ENCODE measurements at regions not wholly inside any gene's neighbourhood (a gene's known extent, or its start where the extent isn't known, plus 50 kb on each side); places are given as distances from the start of the nearest gene placed in this dataset.

DNA sequence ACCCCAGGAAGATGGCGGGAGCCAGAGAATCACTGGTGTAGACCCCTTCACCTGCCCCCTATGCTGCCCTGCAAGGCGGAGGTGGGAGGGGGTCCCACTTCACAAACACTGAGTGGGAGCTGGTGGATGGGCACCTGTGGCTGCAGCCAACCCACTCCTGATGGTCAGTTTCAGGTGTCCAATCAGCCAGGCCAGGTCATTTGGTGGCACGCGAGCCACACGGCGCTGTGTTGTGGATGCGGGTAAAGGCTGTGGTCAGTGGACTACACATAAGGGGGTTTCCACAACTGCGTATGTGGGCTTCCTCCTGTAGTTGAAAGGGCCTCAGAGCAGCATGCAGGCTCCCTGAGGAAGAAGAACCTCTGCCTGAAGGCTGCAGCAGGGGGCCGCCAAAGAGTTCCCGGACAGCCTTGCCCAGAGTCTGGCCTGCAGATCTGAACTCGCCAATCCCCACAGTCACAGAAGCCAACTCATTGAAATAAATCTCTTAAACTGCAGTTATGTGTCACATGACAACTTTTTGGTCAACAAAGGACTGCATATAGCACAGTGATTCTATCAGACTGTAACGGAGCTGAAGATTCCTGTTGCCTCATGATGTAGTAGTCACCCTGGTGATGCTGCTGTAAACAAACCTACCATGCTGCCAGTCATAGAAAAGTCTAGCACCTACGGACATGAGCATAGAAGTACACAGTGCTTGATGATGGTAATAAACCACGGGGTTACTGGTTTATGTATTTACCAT is 284.7 kb upstream of the IRX2 start:
- TF ChIP-seq, protein P1, sequence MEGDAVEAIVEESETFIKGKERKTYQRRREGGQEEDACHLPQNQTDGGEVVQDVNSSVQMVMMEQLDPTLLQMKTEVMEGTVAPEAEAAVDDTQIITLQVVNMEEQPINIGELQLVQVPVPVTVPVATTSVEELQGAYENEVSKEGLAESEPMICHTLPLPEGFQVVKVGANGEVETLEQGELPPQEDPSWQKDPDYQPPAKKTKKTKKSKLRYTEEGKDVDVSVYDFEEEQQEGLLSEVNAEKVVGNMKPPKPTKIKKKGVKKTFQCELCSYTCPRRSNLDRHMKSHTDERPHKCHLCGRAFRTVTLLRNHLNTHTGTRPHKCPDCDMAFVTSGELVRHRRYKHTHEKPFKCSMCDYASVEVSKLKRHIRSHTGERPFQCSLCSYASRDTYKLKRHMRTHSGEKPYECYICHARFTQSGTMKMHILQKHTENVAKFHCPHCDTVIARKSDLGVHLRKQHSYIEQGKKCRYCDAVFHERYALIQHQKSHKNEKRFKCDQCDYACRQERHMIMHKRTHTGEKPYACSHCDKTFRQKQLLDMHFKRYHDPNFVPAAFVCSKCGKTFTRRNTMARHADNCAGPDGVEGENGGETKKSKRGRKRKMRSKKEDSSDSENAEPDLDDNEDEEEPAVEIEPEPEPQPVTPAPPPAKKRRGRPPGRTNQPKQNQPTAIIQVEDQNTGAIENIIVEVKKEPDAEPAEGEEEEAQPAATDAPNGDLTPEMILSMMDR (IDR thresholded peaks at IDR 0.05): no peak

DNA sequence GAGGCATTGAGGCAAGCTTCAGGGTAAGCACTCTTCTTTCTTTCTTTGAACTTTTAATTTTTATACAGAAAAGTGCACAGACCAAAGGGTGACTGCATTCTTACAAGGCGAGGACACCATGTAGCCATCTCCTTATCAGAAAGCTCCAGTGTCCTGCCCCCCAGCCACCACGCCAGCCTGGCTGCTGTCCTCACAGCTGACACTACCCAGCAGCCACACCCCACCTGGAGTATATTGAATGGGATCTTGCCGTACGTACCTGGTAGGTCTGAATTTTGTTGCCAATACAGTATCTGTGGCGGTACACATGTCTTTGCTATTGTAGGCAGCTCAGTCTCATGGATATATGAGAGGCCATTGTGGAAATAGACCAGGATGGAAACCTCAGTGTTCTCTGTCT is 284.0 kb upstream of the IRX2 start:
- TF ChIP-seq, protein P1 (IDR thresholded peaks at IDR 0.05): no peak

DNA sequence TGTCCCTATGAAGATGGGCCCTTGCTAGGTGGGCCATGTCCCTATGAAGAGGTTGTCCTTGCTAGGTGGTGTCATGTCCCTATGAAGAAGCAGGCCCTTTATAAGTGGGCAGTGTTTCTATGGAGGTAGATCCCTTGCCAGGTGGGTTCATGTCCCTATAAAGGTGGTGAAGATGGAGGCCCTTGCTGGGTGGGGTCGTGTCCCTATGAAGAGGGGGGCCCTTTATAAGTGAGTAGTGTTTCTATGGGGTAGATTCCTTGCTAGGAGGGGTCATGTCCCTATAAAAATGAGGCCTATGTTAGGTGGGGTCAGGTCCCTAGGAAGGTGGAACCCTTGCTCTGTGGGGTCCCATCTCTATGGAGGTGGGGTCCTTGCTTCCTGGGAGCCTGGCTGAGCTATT is 283.4 kb upstream of the IRX2 start:
- TF ChIP-seq, protein P1 (IDR thresholded peaks at IDR 0.05): no peak

DNA sequence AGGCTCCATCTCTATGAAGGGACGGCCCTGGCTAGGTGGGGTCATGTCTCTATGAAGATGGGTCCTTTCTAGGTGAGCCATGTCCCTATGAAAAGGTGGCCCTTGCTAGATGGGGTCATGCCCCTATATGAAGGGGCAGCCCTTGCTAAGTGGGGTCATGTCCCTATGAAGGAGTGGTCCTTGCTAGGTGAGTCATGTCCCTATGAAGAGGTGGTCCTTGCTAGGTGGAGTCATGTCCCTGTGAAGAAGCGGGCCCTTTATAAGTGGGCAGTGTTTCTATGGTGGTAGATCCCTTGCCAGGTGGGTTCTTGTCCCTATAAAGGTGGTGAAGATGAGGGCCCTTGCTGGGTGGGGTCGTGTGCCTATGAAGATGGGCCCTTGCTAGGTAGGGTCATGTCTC is 283.0 kb upstream of the IRX2 start:
- TF ChIP-seq, protein P1 (IDR thresholded peaks at IDR 0.05): no peak

DNA sequence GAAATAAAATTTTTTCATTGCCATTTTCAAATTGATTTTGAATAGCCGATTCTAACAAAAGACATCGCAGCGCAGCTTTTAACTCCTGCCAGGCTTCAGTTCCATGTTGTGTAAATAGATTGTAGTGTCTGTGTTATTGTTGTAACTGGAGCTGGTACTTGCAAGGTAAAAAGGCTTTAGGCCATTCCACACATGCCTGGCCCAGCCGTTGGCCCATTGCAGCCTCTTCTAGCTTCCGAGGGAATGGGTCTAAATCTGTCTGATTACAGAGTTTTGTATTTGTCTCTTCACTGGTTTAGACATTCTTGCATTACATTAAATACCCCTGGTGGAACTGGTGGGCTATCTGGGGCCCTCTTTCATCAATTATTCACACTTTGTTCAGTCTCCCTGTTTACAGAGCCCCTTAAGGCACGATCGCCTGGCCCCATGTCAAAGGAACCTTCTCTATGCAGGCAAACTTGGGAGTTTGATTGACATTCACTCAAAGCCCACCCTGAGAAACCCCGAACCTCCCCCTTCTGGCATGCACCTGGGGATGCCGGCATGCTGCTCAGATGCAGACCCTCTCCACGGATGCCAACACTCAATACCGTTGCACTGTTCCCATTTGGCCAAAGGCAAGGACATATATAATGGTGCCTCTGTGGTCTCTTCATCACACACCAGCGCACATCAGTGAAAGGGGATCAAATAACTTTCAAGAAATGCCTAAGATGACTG is 281.7 kb upstream of the IRX2 start:
- TF ChIP-seq, protein P1 (IDR thresholded peaks at IDR 0.05): no peak

DNA sequence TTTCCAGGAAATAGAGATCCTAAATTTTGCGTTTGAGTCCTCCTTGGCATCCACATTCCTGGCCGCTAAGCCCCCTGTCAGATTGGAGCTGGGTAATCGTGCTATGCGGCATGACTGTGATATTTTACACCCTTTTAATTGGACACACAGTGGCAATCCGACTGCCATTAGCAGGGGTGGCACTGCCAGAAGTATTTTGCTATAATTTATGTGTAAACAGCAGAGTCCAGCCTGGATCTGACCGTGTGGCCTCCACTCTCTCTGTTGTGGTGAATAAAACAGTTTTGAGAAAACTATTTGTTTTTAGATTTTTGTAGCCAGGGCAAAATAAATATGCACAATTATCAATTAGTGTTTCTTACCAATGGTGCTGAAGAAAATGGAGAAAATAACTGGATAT is 281.0 kb upstream of the IRX2 start:
- TF ChIP-seq, protein P1 (IDR thresholded peaks at IDR 0.05): no peak

DNA sequence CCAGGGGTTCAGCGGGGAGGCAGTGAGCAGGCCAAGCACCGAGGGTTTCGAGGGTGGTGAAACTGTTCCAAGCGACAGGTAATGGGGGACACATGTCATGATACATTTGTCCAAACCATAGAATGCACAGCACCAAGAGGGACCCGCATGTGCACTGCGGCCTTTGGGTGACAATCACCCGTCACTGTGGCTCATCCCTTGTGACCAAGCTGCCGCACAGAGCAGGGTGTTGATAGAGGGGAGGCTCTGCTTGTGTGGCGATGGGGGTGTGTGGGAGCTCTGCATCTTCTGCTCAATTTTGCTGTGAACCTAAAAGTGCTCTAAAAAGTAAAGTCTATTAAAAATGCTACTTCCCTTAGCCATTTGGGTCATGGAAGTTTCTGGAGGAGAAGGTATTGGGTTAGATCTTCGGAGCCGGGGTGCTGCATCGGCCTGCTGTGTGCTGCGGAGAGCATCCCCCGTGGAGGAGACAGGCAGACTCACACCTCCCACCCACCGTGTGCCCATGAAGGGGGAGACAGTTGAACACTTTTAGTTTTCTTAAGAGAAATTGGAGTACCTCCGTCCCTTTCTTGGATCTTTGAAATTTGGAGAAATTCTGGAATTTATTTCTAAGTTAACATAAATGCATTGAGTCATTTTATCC is 280.4 kb upstream of the IRX2 start:
- TF ChIP-seq, protein P1 (IDR thresholded peaks at IDR 0.05): no peak

Measured in LNCAP (cell line).